ENCODE measurements at regions not wholly inside any gene's neighbourhood (a gene's known extent, or its start where the extent isn't known, plus 50 kb on each side); places are given as distances from the start of the nearest gene placed in this dataset.

DNA sequence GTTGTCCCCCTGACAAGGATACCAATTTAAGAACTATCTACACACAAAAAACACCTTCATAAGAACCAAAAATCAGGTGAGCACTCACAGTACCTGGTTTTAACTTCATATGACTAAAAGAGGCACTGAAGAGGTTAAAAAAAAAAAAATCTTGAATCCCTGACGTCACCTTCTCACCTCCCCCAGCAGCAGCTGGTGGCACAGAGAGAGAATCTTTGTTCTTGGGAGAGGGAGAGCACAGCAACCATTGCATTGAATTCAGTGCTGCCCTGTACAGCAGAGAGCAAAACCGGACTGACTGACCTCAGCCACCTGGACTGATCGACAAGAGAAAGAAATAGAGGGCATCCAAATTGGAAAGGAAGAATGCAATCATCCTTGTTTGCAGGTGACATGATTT lies 566.0 kb downstream of the TMX3 start:
- FAIRE-seq (no peak), DNase-seq (ENCODE audit: low spot score) (no peak)

DNA sequence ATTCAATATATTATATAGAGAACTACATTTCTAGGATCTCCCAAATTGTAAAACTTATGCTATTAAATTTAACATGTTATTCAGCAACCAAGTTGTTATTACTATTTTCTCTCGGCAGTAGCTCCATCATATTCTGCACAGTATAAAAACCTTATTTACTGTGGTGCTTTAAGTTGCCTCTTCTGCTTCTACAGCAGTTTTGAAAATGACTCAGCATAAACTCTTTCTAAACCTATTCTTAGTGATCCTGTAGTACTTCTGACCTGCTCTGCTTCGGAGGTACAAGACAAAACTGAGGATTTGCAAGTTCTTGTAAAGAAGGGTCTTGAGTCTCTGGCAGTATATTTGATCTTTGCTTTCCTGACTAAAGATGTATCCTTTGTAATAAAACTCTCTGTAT lies 567.2 kb downstream of the TMX3 start:
- no peak for DNase-seq (ENCODE audit: low spot score)
- no peak for FAIRE-seq

DNA sequence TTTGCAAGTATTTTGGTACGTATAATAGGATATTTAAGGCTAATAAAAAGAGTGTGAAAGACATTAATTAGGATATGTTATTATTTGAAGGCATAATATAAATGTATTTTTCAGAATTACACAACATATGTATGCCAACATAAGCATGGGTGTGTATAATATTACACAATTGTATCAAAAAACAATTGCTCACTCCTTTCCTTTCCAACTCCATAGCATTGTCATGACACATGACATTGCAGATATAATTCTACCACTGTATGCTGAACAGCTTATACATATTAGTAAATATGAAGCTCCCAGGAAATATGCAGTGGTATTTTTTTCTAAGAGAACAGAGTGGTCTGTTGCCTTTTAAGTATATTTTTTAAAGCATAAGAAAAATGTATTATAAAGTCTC lies 593.1 kb downstream of the TMX3 start:
- DNase-seq (ENCODE audit: low spot score) = no peak
- no peak for FAIRE-seq

DNA sequence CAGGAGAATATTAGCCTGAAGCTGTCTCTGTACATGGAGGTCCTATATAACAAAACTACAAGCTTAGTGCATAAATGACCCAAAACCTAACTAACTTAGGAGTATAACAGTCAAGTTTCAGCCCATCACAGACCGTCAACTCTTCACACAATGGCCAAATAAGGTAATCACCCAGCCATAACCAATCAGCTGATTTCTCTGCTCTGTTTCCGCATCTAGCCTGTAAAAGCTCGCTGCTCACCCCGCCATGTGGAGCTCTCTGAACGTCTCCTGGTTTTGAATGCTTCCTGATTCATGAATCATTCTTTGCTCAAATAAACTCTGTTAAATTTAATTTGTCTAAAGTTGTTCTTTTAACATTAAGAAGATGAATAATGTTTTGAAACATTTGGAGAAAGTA lies 593.6 kb downstream of the TMX3 start:
- FAIRE-seq = no peak
- DNase-seq (ENCODE audit: low spot score) = no peak

DNA sequence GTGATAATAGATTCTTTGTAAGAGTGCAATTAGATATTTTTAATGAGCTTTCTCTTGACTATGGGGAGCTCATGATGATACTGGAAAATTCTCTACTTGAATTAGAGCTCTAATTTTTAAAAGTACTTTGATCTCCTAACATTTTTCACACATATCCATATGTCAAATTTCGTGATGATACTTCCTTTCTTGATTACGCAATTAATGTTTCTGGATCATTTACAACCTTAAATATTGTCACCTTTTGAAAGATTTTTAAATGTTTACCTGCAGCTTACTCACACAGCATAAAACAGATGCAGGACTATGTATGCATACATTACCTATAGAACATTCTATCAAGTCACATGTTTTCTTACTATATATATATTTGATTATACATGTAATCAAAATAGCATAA lies 598.5 kb upstream of the DSEL start:
- DNase-seq (ENCODE audit: low spot score) (no peak), FAIRE-seq (no peak)

DNA sequence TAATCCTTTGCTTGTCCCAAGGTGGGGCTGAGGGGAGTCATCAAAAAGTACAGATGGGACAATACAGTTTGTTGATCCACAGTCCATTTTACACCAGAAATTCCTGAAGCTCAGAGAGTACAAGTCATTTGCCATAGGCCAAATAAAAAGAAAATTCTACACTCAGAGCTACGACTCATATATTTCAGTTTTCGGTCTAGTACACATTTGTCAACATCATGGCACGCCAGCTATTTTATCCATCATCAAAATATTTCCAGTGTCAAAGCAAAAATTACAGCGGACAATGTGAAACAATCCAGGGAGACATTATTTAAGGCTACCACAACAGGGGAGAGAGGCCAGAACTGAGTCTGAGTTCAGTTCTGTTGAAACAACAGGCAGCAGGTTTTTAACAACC lies 587.5 kb upstream of the DSEL start:
- FAIRE-seq (no peak), DNase-seq (ENCODE audit: low spot score) (no peak)

DNA sequence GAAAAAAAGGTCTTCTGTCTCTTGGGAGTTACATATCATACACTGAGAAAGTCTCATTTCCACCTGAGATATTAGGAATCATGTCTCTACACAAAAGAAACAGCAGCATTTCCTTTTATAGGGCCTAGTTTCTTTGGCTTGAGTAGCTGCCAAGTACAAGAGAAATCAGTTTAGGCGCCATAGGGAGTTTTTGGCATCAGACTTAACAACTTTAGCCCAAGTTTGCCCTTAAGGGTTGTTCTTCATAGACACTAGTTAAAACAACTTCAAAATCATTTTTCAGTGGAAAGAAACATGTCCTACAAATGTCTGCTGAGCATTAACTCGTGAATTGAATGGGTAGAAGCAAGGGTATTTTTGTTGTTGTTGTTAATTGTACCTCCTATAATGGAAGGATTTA lies 587.0 kb upstream of the DSEL start:
- FAIRE-seq (no peak), DNase-seq (ENCODE audit: low spot score) (no peak)

DNA sequence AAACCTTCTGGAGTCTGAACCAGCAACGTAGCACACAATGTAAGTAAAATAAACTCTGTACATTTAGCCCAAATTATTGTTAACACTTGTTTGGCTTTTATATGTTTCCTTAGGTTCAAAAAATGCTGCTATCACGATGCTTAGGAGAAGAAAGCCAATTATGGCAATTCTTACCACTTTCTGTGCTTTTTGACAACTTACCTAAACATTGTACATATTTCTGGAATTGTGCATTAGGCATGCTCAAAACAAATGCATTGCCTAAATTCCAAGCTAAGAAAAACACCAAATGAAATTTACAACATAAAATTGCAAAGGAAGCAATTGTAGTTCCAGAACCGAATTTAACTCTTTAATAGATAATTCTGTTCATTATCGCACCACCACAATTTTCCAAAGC lies 585.6 kb upstream of the DSEL start:
- no peak for FAIRE-seq
- DNase-seq (ENCODE audit: low spot score) = no peak

DNA sequence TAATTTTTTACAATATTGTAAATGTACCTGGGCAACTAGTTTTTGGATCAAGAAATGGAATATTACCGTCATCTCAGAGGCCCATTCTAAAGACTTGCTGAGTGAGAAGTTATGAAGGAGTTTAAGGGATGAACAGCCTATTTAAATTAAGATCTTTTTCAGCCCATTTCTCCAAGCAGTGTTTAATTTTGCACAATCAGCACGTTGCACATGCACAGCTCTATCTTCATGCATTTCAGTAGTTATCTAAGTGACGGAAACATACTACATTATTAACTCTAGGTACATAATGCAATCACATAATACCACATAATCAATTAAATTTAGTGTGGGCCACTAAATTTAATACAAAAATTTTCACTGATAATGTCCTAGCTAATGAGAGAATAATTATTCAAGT lies 582.1 kb upstream of the DSEL start:
- no peak for DNase-seq (ENCODE audit: low spot score)
- no peak for FAIRE-seq

DNA sequence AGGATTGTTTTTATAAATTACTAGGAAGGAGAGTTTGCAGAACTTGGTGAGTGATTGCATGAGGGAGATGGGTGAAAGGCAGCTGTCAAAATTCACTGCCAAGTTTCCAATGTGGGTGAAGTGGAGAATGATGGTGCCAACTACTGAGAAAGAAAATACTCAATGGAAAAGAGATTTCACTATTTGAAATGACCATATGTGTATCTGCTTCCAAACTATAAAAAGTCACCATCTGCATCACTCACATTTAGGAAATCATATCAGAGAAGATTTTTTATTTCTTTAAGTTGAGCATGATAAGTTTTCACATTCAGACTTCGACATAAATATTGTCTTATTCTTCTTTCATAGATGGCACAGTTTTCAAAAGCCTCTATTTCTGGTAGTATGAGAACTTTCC lies 570.0 kb upstream of the DSEL start:
- no peak for DNase-seq (ENCODE audit: low spot score)
- no peak for FAIRE-seq

DNA sequence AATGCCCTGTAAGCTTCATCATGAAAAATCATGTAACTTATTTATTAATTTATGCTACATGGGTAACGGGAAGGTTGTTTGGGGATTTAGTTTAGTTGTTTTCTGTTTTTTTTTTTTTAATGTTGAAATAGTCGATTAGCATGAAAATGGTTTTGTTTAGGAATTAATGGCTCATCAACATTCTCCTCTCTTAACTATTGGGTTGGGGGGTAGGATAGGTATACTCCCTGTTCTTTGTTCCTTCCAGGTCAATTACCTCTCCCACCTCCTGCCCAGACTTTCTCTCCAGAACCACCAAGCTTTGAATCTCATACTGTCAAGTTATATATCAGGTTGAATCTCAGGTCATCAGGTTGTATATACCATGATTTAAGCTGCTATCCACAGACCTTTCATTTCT lies 568.7 kb upstream of the DSEL start:
- DNase-seq (ENCODE audit: low spot score) = no peak
- FAIRE-seq = no peak

DNA sequence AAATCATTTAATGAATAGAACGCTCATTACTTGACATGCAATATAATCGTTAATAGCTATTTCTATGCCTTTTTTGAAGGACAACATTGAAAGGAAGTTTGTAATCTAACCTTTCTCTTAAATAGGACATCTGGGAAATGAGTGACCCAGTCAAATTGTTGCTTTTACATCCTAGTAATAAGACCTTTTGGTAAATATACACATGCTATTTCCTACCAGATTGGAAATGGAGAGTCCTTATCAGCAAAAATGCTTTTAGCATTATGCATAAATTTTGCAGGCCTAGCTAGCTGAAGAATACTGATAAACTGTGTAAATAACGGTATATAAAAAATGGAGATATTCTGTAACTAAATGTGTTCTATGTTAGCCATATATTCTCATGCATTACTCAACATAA lies 567.3 kb upstream of the DSEL start:
- FAIRE-seq (no peak), DNase-seq (ENCODE audit: low spot score) (no peak)

DNA sequence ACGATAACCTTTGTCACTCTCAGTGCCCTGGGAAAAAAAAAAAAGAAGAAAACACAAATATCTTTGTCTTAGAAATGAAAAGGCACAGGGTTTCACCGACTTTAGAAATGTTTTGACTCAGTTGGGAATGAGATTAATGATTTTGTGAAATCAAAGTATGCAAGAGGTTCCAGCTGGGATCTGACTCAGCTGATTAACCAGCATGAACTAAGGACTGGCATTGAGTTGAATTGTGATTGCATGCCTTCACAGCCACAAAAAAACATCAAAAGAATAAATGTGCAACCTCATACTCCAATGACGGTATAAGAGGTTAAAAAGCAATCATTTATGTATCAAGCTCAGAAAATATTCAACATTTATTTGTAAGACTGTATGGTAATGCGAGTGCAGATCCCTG lies 566.6 kb upstream of the DSEL start:
- DNase-seq (ENCODE audit: low spot score) (no peak), FAIRE-seq (no peak)

DNA sequence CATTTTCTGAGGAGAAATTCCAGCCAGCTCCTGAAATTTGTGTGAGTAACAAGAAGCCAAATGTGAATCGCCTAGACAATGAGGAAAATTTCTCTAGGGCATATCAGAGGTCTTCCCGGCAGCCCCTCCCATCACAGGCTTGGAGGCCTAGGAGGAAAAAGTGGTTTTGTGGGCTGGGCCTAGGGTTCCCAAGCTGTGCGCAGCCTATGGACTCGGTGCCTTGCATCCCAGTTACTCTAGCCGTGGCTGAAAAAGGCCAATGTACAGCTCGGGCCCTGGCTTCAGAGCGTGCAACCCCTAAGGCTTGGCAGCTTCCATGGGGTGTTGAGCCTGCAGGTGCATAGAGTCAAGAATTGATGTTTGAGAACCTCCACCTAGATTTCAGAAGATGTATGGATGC lies 556.2 kb upstream of the DSEL start:
- DNase-seq (ENCODE audit: low spot score) (no peak), FAIRE-seq (no peak)

DNA sequence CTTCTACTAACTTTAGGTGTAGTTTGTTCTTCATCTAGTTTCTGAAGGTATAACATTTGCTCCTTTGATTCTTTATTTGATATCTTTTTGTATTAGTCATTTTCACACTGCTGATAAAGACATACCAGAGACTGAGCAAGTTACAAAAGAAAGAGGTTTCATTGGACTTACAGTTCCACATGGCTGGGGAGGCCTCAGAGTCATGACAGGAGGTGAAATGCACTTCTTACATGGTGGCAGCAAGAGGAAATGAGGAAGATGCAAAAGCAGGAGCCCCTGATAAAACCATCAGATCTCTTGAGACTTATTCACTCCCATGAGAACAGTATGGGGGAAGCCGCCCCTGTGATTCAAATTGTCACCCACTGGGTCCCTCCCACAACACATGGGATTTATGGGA lies 544.4 kb upstream of the DSEL start:
- FAIRE-seq (no peak), DNase-seq (ENCODE audit: low spot score) (no peak)

DNA sequence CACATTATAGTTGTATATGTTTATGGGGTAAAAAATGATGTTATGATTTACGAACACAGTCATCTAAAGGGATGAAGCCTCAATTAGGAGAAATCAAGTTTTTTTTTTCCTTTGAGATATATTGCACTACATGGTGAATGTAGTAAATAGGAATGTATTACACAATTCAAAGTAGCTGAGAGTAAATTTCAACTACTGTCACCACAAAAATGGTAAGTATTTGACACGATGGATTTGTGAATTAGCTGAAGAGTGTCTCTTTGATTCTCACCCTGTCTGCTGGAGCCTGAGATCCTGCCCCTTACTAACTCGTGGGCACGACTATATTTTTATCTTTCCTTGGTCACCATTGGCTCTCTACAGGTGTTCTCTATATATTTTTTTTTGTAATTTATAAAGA lies 540.4 kb upstream of the DSEL start:
- no peak for FAIRE-seq
- DNase-seq (ENCODE audit: low spot score) = no peak

DNA sequence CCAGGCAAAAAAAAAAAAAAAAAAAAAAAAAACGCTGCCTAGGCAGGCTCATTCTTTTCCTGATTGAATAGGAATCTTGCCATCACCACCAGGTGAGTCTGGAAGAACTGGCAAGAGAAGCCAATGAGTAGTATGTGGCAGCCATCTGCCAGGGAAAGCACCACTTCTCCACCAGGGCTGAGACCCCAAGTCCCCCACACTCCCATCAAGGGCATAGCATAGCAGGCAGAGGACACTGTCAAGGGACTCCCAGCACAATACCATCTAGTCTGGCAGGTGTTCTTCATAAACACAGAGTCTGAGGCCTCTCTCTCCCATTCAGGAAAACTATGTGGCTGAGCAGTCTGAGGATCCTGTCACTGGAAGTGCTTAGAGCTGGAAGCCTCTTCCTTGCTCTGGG lies 538.1 kb upstream of the DSEL start:
- no peak for FAIRE-seq
- no peak for DNase-seq (ENCODE audit: low spot score)

DNA sequence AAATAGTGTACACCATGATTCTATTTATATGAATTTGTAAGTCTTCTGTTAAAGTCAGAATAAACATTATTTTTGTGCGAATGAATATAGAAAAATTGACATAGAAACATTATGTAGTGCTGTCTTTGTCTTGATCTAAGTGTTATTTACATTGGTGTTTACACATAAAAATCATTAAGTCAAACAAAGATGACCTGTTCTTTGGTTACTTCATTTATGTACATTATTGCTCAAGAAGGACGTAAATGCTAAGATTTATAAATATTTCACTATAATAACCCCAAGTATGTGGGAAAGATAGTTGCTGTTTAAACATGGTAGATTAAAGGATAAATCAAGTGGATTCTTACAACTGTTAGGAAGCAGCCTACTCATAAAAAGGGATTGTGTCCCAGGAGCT lies 536.8 kb upstream of the DSEL start:
- FAIRE-seq (no peak), DNase-seq (ENCODE audit: low spot score) (no peak)

DNA sequence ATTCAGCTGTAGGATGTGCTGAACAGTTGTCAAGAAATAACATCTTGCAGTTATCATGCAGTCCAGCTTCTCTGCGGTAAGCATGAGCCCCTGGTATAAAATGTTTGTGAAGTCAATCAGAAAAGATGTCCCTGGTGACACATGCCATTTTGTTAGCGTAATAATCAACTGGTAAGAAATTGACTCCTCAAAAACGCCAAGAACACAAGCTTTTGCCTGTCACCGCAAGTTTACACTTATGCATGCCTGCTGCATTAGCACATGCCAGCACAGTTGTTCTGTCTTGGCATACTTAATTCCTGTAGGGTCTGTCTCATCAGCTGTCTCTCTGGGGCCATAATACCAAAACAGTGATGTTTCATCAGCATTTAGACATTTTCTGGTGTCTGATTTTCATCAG lies 524.8 kb upstream of the DSEL start:
- FAIRE-seq = no peak
- no peak for DNase-seq (ENCODE audit: low spot score)

DNA sequence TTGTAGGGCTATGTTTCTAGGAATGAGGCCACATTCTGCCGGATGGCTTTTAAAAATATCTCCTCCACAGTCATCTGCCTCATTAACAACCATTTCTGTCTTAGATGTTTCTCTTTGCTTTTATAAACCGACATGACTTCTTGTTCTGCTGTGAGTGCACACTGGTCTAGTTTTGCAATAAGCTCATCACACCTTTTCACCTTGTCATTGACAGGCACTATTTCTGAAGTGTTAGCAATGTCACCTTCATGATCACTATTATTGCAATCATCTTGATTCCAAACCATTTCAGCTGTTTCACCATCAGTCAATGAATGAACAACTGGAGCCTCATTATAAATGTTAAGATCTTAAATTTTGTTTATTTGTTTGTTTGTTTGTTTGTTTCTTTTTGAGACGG lies 523.7 kb upstream of the DSEL start:
- DNase-seq (ENCODE audit: low spot score) = no peak
- no peak for FAIRE-seq

DNA sequence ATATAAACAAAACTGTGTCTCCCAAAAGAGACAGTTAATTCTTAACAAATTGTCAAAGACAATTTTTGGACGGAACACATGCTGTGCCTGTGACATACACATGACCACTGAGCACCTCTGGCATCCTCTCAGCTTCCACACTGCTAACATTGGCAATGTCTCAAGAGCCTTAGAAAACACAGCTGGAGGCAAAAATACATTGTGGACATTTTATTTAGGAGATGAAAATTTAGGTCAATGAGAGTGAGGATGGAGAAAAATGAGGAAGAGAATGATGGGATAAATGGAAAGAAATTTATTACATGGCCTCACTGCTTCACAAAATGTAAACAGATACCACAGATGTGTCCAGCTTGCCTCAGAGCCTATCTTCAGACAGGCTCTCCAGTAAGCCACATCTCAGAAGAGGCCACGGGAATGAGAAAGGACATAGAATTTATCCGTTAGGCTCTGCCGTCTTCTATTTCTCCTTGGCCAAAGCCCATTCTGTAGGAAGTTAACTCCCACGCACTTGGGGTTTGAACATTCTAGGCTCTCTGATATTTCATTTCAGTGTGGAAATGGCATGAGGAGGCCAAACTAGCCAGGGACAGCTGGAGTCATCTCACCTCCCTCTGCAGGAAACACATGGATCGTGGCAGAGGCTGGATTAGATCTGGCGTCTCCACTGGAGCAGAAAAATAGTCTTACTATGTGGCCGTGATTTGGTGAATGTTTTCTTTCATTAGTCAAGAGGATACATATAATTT lies 519.4 kb upstream of the DSEL start:
- FAIRE-seq (no peak), DNase-seq (ENCODE audit: low spot score) (no peak)

DNA sequence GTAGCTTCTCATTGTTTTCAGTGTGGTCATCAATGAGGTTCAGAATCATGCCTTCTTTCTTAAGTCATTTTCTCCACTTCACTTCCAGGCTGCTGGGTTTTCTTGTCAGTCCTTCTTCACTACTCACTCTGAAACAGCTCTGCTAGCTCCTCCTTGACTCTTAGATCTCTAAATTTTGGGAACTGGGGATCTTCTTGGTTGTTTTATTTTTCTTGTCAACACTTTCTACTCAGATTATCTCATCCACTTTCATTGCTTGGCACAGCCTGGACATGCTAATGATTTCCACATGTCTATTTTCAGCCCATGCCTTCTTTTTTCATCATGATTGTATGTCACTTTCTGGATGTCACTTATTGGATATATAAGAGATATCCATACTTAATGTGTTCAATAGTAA lies 517.8 kb upstream of the DSEL start:
- no peak for FAIRE-seq

DNA sequence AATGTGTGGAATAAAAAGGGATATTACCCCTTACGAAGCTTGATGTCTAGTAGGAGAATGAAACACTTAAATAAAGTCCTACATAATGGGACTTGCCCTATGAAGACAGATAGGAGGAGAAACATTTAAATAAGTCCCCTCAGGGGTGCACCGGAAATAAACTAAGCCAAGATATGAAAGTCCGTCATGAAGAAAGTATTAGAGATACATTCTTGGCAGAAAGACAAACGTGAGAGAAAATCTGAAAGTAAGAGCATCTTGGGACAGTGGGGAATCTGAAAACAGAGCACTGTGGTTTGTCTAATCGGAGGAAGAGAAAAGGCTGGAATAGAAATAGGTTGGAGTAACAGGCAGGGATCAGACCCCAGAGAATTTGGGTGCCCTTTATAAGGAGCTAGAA lies 516.9 kb upstream of the DSEL start:
- DNase-seq (ENCODE audit: low spot score) (no peak), FAIRE-seq (no peak)

More for the DNA sequence above, 517.8 kb upstream of the DSEL start:
- no peak for DNase-seq (ENCODE audit: low spot score)

DNA sequence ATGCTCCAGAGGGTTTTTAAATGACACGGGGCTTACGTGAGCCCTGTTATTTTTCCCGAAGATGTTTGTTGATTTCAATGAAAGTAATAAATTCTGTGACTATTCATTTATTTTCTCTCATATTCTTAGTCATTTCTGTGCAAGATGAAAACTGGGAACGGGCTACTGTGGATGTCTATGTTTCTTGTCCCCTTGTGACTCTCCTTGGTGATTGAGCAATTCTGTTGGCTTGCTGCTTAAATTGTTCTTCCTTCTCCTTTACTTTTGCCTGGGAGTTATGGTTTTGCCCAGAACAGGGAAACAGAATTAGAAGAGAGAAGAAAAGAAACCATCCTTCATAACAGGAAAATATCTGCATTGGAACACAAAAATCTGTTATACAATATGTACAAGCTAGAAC lies 508.2 kb upstream of the DSEL start:
- no peak for DNase-seq (ENCODE audit: low spot score)
- FAIRE-seq = no peak

Measured in RCC 7860 (cell line).